DOHH2 (cell line): ENCODE measurements at regions not wholly inside any gene's neighbourhood (a gene's known extent, or its start where the extent isn't known, plus 50 kb on each side); places are given as distances from the start of the nearest gene placed in this dataset.

ENCODE experiments used
- H3F3A ChIP-seq: fragments of 200-600 bp; sonication (generic), shearing (Covaris generic); 2 replicates; pipeline ENCODE4 v1.6.0; 2016; ENCODE audit warnings: antibody characterized with exemption, mild to moderate bottlenecking; ENCODE audit not compliant: control insufficient read depth, insufficient read depth
- H3K27ac ChIP-seq: fragments of 200-600 bp; sonication (generic); 2 replicates; pipeline ENCODE4 v1.5.1; 2014; ENCODE audit warnings: low read depth, mild to moderate bottlenecking, low read length, moderate library complexity
- H3K27me3 ChIP-seq: fragments of 200-600 bp; sonication (generic); 2 replicates; pipeline ENCODE4 v1.6.1; 2014; ENCODE audit warnings: mild to moderate bottlenecking, low read length, mixed read lengths; ENCODE audit not compliant: control insufficient read depth
- H3K36me3 ChIP-seq: fragments of 200-600 bp; sonication (generic); 2 replicates; pipeline ENCODE4 v1.6.1; 2014; ENCODE audit warnings: mild to moderate bottlenecking, low read length, moderate library complexity, mixed read lengths; ENCODE audit not compliant: control insufficient read depth
- H3K4me1 ChIP-seq: fragments of 200-600 bp; sonication (generic); 2 replicates; pipeline ENCODE4 v1.6.1; 2014; ENCODE audit warnings: mild to moderate bottlenecking, low read length, mixed read lengths; ENCODE audit not compliant: control insufficient read depth
- H3K4me2 ChIP-seq: fragments of 200-600 bp; sonication (generic); 2 replicates; pipeline ENCODE4 v1.6.0; 2014; ENCODE audit warnings: mild to moderate bottlenecking, low read length, moderate library complexity
- H3K4me3 ChIP-seq: fragments of 200-600 bp; sonication (generic); 2 replicates; pipeline ENCODE4 v1.5.1; 2014; ENCODE audit warnings: mild to moderate bottlenecking, low read length, mixed read lengths
- H3K79me2 ChIP-seq: fragments of 200-600 bp; sonication (generic); 2 replicates; pipeline ENCODE4 v1.6.1; 2014; ENCODE audit warnings: mild to moderate bottlenecking, low read length, mixed read lengths; ENCODE audit not compliant: control insufficient read depth
- H3K9me2 ChIP-seq: fragments of 200-600 bp; sonication (generic); replicated peaks from 2 replicates; pipeline ENCODE4 v1.6.1; 2014; ENCODE audit warnings: mild to moderate bottlenecking, low read length, mixed read lengths; ENCODE audit not compliant: control insufficient read depth
- H3K9me3 ChIP-seq: fragments of 200-600 bp; sonication (generic); 2 replicates; pipeline ENCODE4 v1.6.1; 2014; ENCODE audit warnings: antibody characterized with exemption, low read length, mixed read lengths; ENCODE audit not compliant: control insufficient read depth, insufficient read depth
- H4K20me1 ChIP-seq: fragments of 200-600 bp; sonication (generic); 2 replicates; pipeline ENCODE4 v1.6.0; 2014; ENCODE audit warnings: low read depth, mild to moderate bottlenecking, antibody characterized with exemption, low read length, moderate library complexity; ENCODE audit not compliant: control insufficient read depth, insufficient read depth
- EZH2phosphoT487 ChIP-seq: fragments of 200-600 bp; sonication (generic); IDR thresholded peaks from 2 replicates; pipeline ENCODE4 v1.6.1; 2017; ENCODE audit warnings: borderline replicate concordance, mild to moderate bottlenecking, antibody characterized with exemption, low read length, moderate library complexity, mixed read lengths
- TF ChIP-seq, protein P1 (sequence below): fragments of 200-600 bp; sonication (generic); IDR thresholded peaks from one replicate; pipeline ENCODE4 v1.5.1; 2014; ENCODE audit warnings: antibody characterized with exemption, mild to moderate bottlenecking, low read depth, low read length; ENCODE audit not compliant: poor library complexity, severe bottlenecking

DNA sequence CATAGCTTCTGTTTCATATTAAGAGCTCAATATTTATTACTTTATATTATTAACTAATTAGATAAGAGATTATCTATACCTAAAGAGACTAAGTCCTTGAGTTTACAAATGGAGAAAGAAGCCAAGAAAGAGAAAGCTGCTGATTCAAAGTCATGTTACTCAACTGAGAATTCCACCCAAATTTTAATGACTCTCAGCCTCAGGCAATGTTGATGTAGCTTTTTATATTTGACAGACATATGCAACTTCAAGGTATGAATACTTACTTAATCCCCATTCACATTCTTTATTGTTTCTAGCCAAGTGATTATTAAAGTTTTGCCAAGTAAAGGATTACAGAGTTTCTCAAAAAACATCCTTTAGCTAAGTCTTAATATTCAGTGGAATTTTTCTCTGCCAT is 527.5 kb upstream of the NMUR2 start:
- H3K79me2 ChIP-seq: no peaks in the 10 kb centered on the region
- H3K27me3 ChIP-seq: no peaks in the 10 kb centered on the region
- no peaks in the 10 kb centered on the region for H3K9me3 ChIP-seq
- no peaks in the 10 kb centered on the region for H4K20me1 ChIP-seq
- H3K36me3 ChIP-seq: no peaks in the 10 kb centered on the region
- H3K4me3 ChIP-seq: no peak overlapping the region
- TF ChIP-seq, protein P1, sequence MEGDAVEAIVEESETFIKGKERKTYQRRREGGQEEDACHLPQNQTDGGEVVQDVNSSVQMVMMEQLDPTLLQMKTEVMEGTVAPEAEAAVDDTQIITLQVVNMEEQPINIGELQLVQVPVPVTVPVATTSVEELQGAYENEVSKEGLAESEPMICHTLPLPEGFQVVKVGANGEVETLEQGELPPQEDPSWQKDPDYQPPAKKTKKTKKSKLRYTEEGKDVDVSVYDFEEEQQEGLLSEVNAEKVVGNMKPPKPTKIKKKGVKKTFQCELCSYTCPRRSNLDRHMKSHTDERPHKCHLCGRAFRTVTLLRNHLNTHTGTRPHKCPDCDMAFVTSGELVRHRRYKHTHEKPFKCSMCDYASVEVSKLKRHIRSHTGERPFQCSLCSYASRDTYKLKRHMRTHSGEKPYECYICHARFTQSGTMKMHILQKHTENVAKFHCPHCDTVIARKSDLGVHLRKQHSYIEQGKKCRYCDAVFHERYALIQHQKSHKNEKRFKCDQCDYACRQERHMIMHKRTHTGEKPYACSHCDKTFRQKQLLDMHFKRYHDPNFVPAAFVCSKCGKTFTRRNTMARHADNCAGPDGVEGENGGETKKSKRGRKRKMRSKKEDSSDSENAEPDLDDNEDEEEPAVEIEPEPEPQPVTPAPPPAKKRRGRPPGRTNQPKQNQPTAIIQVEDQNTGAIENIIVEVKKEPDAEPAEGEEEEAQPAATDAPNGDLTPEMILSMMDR: no peak
- TF ChIP-seq EZH2phosphoT487: no peak
- no peaks in the 10 kb centered on the region for H3K9me2 ChIP-seq
- no peak overlapping the region for H3K27ac ChIP-seq
- no peaks in the 10 kb centered on the region for H3F3A ChIP-seq
- no peak overlapping the region for H3K4me2 ChIP-seq
- H3K4me1 ChIP-seq: no peaks in the 10 kb centered on the region

DNA sequence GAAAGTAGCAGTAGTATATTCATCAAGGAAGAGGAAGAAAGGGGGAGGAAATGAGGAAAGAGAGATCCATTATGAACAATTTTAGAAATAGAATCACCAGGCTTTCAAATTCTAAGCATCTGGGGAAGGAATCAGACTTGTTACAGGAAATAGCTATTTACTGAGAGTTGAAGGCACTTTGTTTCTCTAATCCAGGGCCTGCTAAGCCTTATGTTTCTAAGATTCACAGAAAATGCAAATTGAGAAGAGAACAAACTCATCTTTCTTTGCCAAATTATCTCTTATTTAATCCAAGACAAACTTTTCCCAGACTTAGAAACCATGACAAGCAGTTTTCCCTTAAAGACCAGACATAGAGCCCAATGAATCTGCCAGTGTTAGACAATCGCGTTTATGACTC is 528.0 kb upstream of the NMUR2 start:
- H3K4me1 ChIP-seq: no peaks in the 10 kb centered on the region
- no peaks in the 10 kb centered on the region for H3K36me3 ChIP-seq
- TF ChIP-seq, protein P1: no peak
- TF ChIP-seq EZH2phosphoT487: no peak
- H3F3A ChIP-seq: no peaks in the 10 kb centered on the region
- no peaks in the 10 kb centered on the region for H3K9me2 ChIP-seq
- no peak overlapping the region for H3K27ac ChIP-seq
- no peaks in the 10 kb centered on the region for H4K20me1 ChIP-seq
- no peak overlapping the region for H3K4me3 ChIP-seq
- H3K27me3 ChIP-seq: no peaks in the 10 kb centered on the region
- H3K79me2 ChIP-seq: no peaks in the 10 kb centered on the region
- H3K9me3 ChIP-seq: no peaks in the 10 kb centered on the region
- H3K4me2 ChIP-seq: no peak overlapping the region

DNA sequence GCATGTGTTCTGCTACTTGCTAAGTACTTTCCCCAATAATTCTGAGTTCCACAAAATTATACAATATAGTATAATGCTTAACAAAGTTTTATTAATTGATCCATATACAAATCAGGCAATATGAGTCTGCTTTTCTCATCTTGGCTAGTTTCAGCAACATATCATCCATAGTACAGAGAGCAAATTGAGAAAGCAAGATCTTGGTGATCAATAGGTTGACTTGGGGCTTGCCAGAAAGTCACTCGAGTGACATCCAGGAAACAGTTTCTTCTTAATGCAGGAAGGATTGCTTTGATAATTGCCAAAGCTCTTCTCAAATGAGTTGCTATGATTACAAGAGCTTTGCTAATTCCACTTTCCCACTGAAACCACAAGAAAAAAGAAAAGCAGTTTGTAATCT is 533.6 kb upstream of the NMUR2 start:
- no peaks in the 10 kb centered on the region for H3K9me2 ChIP-seq
- no peaks in the 10 kb centered on the region for H3K9me3 ChIP-seq
- H3K4me1 ChIP-seq: no peaks in the 10 kb centered on the region
- H3K36me3 ChIP-seq: no peaks in the 10 kb centered on the region
- no peak overlapping the region for H3K4me2 ChIP-seq
- H3F3A ChIP-seq: no peaks in the 10 kb centered on the region
- no peak overlapping the region for H3K4me3 ChIP-seq
- H3K27ac ChIP-seq: no peak overlapping the region
- no peaks in the 10 kb centered on the region for H4K20me1 ChIP-seq
- no peaks in the 10 kb centered on the region for H3K79me2 ChIP-seq
- TF ChIP-seq, protein P1: no peak
- TF ChIP-seq EZH2phosphoT487: no peak
- H3K27me3 ChIP-seq: no peaks in the 10 kb centered on the region
